K562 (cell line): ENCODE measurements at regions not wholly inside any gene's neighbourhood (a gene's known extent, or its start where the extent isn't known, plus 50 kb on each side); places are given as distances from the start of the nearest gene placed in this dataset.

Source experiments
- NR1H2 ChIP-seq: sonication (generic); formaldehyde crosslinking; IDR thresholded peaks from 2 replicates; pipeline ENCODE4 v1.4.0; 2020; ENCODE audit warnings: mild to moderate bottlenecking, missing genetic modification reagents
- STAT5B ChIP-seq: fragments of 250-450 bp; sonication (Bioruptor Pico); IDR thresholded peaks from 2 replicates; pipeline ENCODE4 v1.8.0; 2021; ENCODE audit warnings: mild to moderate bottlenecking, inconsistent platforms
- TEAD2 ChIP-seq: fragments of 450-650 bp; IDR thresholded peaks from 2 replicates; pipeline ENCODE4 v1.6.1; 2016; ENCODE audit warnings: missing genetic modification characterization, control low read depth, missing compliant biosample characterization

DNA sequence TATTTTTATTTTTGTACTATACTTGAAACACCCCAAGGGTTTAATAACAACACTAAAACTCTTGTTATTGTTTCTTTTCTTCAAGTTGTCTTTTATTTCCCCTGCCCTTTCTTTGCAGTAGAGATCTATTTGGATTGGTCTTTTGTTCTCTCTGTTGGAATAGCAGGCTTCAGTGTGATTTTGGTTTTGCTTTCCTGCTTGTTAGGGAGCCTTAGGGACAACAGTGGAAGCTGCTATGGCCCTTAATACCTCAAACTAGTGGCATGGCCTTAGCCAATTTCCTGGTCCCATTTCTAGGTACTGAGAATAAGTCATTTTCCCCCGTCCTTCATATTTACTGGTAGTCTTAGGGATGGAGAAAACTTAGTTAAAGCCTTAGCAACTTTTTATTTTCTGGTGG, 535.4 kb upstream of the NDST4 start:
- TF ChIP-seq NR1H2 (no peak), TEAD2 (no peak), STAT5B (CRISPR knock-in tag) (no peak)
